Sigmoid colon (tissue), 6 donors: ENCODE measurements at regions not wholly inside any gene's neighbourhood (a gene's known extent, or its start where the extent isn't known, plus 50 kb on each side); places are given as distances from the start of the nearest gene placed in this dataset.

Experiments
- DNase-seq: peaks from one replicate; pipeline ENCODE4 v3.0.0-alpha.2; 2019
- H3K27ac ChIP-seq, 4 donors: fragments of 200-600 bp; sonication (generic); one replicate each; pipeline ENCODE4 v1.5.1; 2016 to 2019; ENCODE audit warnings: mild to moderate bottlenecking in 1 of 4
- H3K27me3 ChIP-seq, 3 donors: fragments of 200-600 bp; sonication (generic); one replicate each; pipeline ENCODE4 v1.5.1; 2019; ENCODE audit warnings: mild to moderate bottlenecking in 1 of 3
- H3K36me3 ChIP-seq, 4 donors: fragments of 200-600 bp; sonication (generic); one replicate each; pipeline ENCODE4 v1.5.1; 2016 to 2019
- H3K4me1 ChIP-seq, 4 donors: fragments of 200-600 bp; sonication (generic); one replicate each; pipeline ENCODE4 v1.5.1; 2017 to 2019
- H3K4me3 ChIP-seq, 4 donors: fragments of 200-600 bp; sonication (generic); one replicate each; pipeline ENCODE4 v1.5.1; 2017 to 2019; ENCODE audit warnings: mild to moderate bottlenecking in 2 of 4, moderate library complexity in 1 of 4
- H3K9me3 ChIP-seq, 4 donors: fragments of 200-600 bp in 3 of 4; sonication (generic) in 3 of 4; one replicate each; pipeline versions ENCODE4 v1.5.1 to v1.6.1; 2013 to 2019
- EP300 ChIP-seq, 4 donors: sonication (generic); formaldehyde crosslinking; IDR thresholded peaks; one replicate each; pipeline ENCODE4 v1.6.1; 2017; ENCODE audit warnings: antibody characterized with exemption in 4 of 4
- POLR2A ChIP-seq, 2 donors: fragments of 450-650 bp; IDR thresholded peaks; one replicate each; pipeline ENCODE4 v1.6.1; 2016; ENCODE audit warnings: antibody characterized with exemption in 2 of 2, mild to moderate bottlenecking in 2 of 2, moderate library complexity in 2 of 2
- POLR2AphosphoS5 ChIP-seq, 4 donors: sonication (generic); formaldehyde crosslinking; IDR thresholded peaks; one replicate each; pipeline ENCODE4 v1.6.1; 2017; ENCODE audit warnings: antibody characterized with exemption in 4 of 4
- WGBS, 2 donors: extraction: QIAGEN DNeasy Blood & Tissue Kit; methylation state at CpG; one replicate each; pipeline ENCODE4 v1.1.7; 2013; 5-methylcytosine and 5-hydroxymethylcytosine counted together
- intact Hi-C: fragments of 100-400 bp; cut with DNase I; formaldehyde crosslinking; loops from one replicate; pipeline ENCODE4 v1.15.1; 2023
- TF ChIP-seq, protein P1 (sequence below), 4 experiments: fragments of 450-650 bp in 3 of 4; fragments of 200-600 bp in 1 of 4; IDR thresholded peaks; one replicate each; pipeline ENCODE4 v1.5.1; 2016 to 2019; ENCODE audit warnings: antibody characterized with exemption in 4 of 4, mild to moderate bottlenecking in 3 of 4, moderate library complexity in 2 of 4
- donor health status: healthy with polysubstance abuse.
- donor health status: healthy.

DNA sequence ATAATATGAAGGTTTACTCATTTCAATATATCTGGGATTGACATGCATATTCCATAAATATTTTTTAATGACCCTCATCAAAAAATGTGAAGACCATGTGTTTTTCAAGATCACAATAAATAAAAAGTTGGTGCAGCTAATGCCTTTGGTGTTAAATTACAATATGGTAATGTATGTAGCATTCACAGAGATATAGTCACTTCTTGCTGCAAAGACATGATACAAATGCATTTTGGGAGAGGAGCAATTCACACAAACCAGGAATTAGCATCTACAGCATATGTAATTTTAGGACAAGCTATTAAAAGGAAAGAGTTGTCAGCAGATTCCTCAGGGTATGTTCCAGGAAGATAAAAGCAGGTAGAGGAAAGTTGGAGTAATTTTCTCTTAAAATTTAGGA is 734.5 kb upstream of the HTR2C start:
- no peaks in the 10 kb centered on the region for H3K4me1 ChIP-seq
- H3K27me3 ChIP-seq = no peaks in the 10 kb centered on the region
- H3K4me3 ChIP-seq = no peak overlapping the region
- H3K36me3 ChIP-seq = no peaks in the 10 kb centered on the region
- intact Hi-C loops = no loop called here
- TF ChIP-seq POLR2AphosphoS5 (IDR thresholded peaks at IDR 0.05) (no peak), POLR2A (IDR thresholded peaks at IDR 0.05) (no peak), EP300 (IDR thresholded peaks at IDR 0.05) (no peak)
- DNase-seq = no peak
- no peak overlapping the region for H3K27ac ChIP-seq
- no peaks in the 10 kb centered on the region for H3K9me3 ChIP-seq

DNA sequence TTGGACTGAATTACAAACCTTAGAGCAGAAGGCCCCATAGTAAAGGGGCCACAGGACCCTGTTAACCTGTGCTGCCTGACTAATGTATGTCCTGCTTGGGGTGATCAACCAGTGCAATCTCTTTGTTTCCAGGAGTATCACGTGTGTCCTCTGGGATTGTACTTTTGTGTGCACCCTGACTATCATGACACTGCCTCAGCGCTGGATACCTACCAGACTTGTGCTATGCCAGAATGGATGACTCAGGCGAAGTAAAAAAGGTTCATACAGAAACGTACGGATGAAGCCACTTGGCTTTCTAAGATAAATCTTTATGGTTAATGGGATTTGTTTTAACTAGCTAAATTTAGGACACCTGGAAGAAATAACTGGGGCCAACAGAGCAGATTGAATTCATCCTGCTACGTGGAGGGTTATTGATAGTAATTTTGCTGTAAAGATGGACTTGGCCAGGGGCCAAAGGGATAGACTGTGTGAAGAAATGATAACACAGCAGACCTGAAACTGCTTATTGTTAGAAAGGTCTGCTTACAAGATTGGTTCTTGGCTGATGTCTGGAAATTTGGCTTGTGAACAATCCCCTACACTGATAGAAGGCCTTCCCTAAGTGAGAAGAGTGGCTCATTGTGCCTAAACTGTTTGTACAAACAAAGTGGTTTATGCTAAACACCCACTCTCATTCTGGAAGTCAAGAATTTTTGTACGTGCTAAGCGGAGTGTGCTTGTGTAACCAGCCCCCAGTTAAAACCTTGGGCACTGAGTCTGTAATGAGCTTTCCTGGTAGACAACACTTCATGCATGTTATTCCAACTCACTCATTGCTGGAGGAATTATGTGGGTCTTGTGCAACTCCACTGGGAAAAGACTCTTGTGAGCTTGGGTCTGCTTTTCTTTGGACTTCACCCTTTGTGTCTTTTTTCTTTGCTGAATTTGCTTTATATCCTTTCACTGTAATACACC is 750.5 kb upstream of the HTR2C start:
- intact Hi-C loops = no loop called here
- 78 to 82% methylated on average over 8 of the region's 8 CpGs for WGBS, 2 donors
- DNase-seq = no peak
- Histone ChIP-seq H3K9me3 (no peaks in the 10 kb centered on the region), H3K27ac (no peak overlapping the region), H3K36me3 (no peaks in the 10 kb centered on the region), H3K4me1 (no peaks in the 10 kb centered on the region), H3K4me3 (no peak overlapping the region), H3K27me3 (no peaks in the 10 kb centered on the region)
- no peak for TF ChIP-seq EP300 (IDR thresholded peaks at IDR 0.05)
- peak in 1 of 4 donors; percentile 25 for TF ChIP-seq POLR2AphosphoS5 (IDR thresholded peaks at IDR 0.05)

GRCh38 chrX:113828470-113828869 is 755.4 kb upstream of the HTR2C start:
- TF ChIP-seq POLR2A (IDR thresholded peaks at IDR 0.05) = no peak
- TF ChIP-seq POLR2AphosphoS5 (IDR thresholded peaks at IDR 0.05) = no peak
- TF ChIP-seq EP300 (IDR thresholded peaks at IDR 0.05) = no peak
- TF ChIP-seq, protein P1, sequence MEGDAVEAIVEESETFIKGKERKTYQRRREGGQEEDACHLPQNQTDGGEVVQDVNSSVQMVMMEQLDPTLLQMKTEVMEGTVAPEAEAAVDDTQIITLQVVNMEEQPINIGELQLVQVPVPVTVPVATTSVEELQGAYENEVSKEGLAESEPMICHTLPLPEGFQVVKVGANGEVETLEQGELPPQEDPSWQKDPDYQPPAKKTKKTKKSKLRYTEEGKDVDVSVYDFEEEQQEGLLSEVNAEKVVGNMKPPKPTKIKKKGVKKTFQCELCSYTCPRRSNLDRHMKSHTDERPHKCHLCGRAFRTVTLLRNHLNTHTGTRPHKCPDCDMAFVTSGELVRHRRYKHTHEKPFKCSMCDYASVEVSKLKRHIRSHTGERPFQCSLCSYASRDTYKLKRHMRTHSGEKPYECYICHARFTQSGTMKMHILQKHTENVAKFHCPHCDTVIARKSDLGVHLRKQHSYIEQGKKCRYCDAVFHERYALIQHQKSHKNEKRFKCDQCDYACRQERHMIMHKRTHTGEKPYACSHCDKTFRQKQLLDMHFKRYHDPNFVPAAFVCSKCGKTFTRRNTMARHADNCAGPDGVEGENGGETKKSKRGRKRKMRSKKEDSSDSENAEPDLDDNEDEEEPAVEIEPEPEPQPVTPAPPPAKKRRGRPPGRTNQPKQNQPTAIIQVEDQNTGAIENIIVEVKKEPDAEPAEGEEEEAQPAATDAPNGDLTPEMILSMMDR (IDR thresholded peaks at IDR 0.05) = no peak
- 73 to 83% methylated on average over 7 of the region's 7 CpGs for WGBS, 2 donors
- intact Hi-C loops = no loop called here

DNA sequence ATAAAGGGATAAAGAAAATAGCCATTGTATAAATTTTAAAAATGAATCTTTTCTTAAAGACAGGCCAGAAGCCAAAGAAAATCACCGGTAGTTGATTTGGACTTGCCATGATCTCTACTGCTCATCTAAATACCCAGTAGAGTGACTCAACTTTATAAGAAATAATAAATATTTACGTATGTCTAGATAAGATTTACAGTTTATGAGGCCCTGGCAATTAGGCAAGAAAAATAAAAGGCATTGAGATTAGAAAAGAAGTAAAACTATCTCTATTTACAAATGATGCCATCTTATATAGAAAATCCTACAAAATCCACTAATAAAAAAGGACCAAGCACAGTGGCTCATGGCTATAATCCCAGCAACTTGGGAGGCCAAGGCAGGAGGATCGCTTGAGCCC is 765.5 kb upstream of the HTR2C start:
- DNase-seq = no peak
- Histone ChIP-seq H3K9me3 (no peaks in the 10 kb centered on the region), H3K27me3 (no peaks in the 10 kb centered on the region), H3K36me3 (no peaks in the 10 kb centered on the region), H3K4me1 (no peaks in the 10 kb centered on the region), H3K4me3 (no peak overlapping the region), H3K27ac (no peak overlapping the region)
- 87 to 89% methylated on average over 3 of the region's 3 CpGs for WGBS, 2 donors
- TF ChIP-seq, protein P1 (IDR thresholded peaks at IDR 0.05) = no peak
- TF ChIP-seq EP300 (IDR thresholded peaks at IDR 0.05) = no peak
- TF ChIP-seq POLR2AphosphoS5 (IDR thresholded peaks at IDR 0.05) = no peak
- no peak for TF ChIP-seq POLR2A (IDR thresholded peaks at IDR 0.05)
- intact Hi-C loops = no loop called here

More at GRCh38 chrX:113828470-113828869, 755.4 kb upstream of the HTR2C start:
- H3K27me3 ChIP-seq = peaks cover 0 to 3% (median 0%) of the 10 kb centered on the region in 3 donors
- no peaks in the 10 kb centered on the region for H3K9me3 ChIP-seq
- no peak overlapping the region for H3K27ac ChIP-seq
- DNase-seq = no peak
- no peak overlapping the region for H3K4me3 ChIP-seq
- H3K4me1 ChIP-seq = no peaks in the 10 kb centered on the region
- no peaks in the 10 kb centered on the region for H3K36me3 ChIP-seq

DNA sequence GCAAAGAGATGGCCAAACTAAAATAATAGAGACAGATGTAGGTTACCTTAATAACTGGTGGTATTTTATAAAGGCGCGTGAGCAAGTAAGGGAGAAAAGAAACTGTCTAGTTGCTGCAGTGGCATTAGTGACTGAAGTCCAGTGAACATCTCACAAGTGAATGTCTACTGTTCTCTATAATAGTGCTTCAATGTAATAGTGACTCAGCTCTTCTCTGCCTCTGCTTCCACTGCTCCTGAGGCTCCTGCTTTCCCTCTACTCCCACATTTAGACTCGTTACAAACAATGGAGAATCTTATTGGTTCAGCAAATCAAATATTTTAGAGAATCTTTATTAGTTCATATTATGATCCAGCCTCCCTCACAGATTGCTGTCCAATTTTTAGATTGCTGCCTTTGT is 779.1 kb upstream of the HTR2C start:
- no peaks in the 10 kb centered on the region for H3K36me3 ChIP-seq
- H3K4me3 ChIP-seq = no peak overlapping the region
- H3K27me3 ChIP-seq = peaks cover 0 to 4% (median 0%) of the 10 kb centered on the region in 3 donors
- no peak for DNase-seq
- TF ChIP-seq, protein P1 (IDR thresholded peaks at IDR 0.05) = no peak
- no peak for TF ChIP-seq POLR2A (IDR thresholded peaks at IDR 0.05)
- TF ChIP-seq EP300 (IDR thresholded peaks at IDR 0.05) = no peak
- no peak for TF ChIP-seq POLR2AphosphoS5 (IDR thresholded peaks at IDR 0.05)
- no peak overlapping the region for H3K27ac ChIP-seq
- no peaks in the 10 kb centered on the region for H3K9me3 ChIP-seq
- 90% methylated on average over 3 of the region's 3 CpGs for WGBS, 2 donors
- H3K4me1 ChIP-seq = no peaks in the 10 kb centered on the region
- intact Hi-C loops = loop anchor here (10.0 kb wide), 1 partner anchor 60 kb away; no protein-coding TSS in a partner anchor
